Mammary epithelial cell (primary cell): ENCODE measurements at regions not wholly inside any gene's neighbourhood (a gene's known extent, or its start where the extent isn't known, plus 50 kb on each side); places are given as distances from the start of the nearest gene placed in this dataset.

Source experiments
- EZH2 ChIP-seq: IDR thresholded peaks from 2 replicates; pipeline ENCODE4 v1.6.1; 2012; ENCODE audit warnings: low read length, inconsistent platforms, borderline replicate concordance
- TF ChIP-seq, protein P1 (sequence below), 2 donors: IDR thresholded peaks in 1 of 2; conservative IDR thresholded peaks in 1 of 2; 2 replicates each; pipeline ENCODE4 v1.5.1; 2011 to 2012; ENCODE audit warnings: inconsistent platforms in 2 of 2, low read length in 2 of 2, mild to moderate bottlenecking in 2 of 2, control low read depth in 1 of 2, low read depth in 1 of 2; ENCODE audit not compliant: insufficient read depth in 1 of 2; ENCODE audit errors: extremely low read depth in 1 of 2

DNA sequence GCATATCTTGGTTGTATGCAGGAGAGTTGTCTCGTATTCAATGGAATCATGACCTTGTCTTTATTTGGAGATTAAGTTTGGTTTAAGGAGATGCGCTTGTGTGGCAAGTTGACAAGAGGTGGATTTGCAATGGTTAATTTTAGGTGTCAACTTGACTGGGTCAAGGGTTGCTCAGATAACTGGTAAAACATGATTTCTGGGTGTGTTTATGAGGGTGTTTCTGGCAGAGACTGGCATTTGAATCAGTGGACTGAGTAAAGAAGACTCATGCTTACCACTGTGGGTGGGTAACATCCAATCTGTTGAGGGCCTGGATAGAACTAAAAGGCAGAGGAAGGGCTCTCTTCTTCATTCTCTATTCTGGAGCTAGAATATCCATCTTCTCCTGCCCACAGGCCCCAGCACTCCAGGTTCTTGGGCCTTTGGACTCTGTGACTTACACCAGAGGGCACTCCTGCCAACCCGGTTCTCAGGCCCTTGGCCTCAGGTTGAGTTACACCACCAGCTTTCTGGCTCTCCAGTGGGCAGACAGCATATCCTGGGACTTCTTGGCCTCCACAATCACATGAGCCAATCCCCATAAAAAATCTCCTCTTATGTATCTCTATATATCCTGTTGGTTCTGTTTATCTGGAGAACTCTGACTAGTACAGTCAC, 141.5 kb upstream of the ARID2 start:
- TF ChIP-seq, protein P1, sequence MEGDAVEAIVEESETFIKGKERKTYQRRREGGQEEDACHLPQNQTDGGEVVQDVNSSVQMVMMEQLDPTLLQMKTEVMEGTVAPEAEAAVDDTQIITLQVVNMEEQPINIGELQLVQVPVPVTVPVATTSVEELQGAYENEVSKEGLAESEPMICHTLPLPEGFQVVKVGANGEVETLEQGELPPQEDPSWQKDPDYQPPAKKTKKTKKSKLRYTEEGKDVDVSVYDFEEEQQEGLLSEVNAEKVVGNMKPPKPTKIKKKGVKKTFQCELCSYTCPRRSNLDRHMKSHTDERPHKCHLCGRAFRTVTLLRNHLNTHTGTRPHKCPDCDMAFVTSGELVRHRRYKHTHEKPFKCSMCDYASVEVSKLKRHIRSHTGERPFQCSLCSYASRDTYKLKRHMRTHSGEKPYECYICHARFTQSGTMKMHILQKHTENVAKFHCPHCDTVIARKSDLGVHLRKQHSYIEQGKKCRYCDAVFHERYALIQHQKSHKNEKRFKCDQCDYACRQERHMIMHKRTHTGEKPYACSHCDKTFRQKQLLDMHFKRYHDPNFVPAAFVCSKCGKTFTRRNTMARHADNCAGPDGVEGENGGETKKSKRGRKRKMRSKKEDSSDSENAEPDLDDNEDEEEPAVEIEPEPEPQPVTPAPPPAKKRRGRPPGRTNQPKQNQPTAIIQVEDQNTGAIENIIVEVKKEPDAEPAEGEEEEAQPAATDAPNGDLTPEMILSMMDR (conservative IDR thresholded peaks at IDR 0.05 in 1 of 2, IDR thresholded peaks at IDR 0.05 in 1 of 2; ENCODE audit: extremely low read depth in 1 of 2, insufficient read depth in 1 of 2, low read depth in 1 of 2, low read length in 2 of 2), result peak in 1 of 2 donors; percentile 16
- TF ChIP-seq EZH2, result no peak
